ENCODE measurements at regions not wholly inside any gene's neighbourhood (a gene's known extent, or its start where the extent isn't known, plus 50 kb on each side); places are given as distances from the start of the nearest gene placed in this dataset.

GRCh38 chr4:181330654-181331201, 912.5 kb upstream of the TENM3 start:
- H2AFZ ChIP-seq (ENCODE audit: low read depth, low read length): no peak overlapping the region
- no peaks in the 10 kb centered on the region for H4K20me1 ChIP-seq (ENCODE audit: insufficient read depth, low read length)
- no peak overlapping the region for H3K27ac ChIP-seq (ENCODE audit: low read length)
- ATAC-seq (ENCODE audit: insufficient read depth, low read depth) (no peak), DNase-seq (no peak)
- H3K4me1 ChIP-seq (ENCODE audit: insufficient read depth, low read length): no peaks in the 10 kb centered on the region
- no peaks in the 10 kb centered on the region for H3K36me3 ChIP-seq (ENCODE audit: insufficient read depth, low read length)
- H3K79me2 ChIP-seq (ENCODE audit: insufficient read depth, low read length): no peaks in the 10 kb centered on the region
- no peaks in the 10 kb centered on the region for H3K9me3 ChIP-seq (ENCODE audit: insufficient read depth, low read length, severe bottlenecking)
- H3K4me2 ChIP-seq (ENCODE audit: insufficient read depth, low read length): no peak overlapping the region
- no peaks in the 10 kb centered on the region for H3K27me3 ChIP-seq (ENCODE audit: insufficient read depth, low read length, poor library complexity)
- H3K4me3 ChIP-seq (ENCODE audit: low read depth in 1 of 2, low read length in 2 of 2): no peak overlapping the region
- H3K9ac ChIP-seq (ENCODE audit: low read depth, low read length): no peak overlapping the region
- TF ChIP-seq EZH2 (IDR thresholded peaks at IDR 0.05; ENCODE audit: borderline replicate concordance, low read depth, low read length, severe bottlenecking): no peak
- TF ChIP-seq CTCF (IDR thresholded peaks at IDR 0.05; ENCODE audit: borderline replicate concordance, extremely low read depth, low read length, poor library complexity, severe bottlenecking): no peak

DNA sequence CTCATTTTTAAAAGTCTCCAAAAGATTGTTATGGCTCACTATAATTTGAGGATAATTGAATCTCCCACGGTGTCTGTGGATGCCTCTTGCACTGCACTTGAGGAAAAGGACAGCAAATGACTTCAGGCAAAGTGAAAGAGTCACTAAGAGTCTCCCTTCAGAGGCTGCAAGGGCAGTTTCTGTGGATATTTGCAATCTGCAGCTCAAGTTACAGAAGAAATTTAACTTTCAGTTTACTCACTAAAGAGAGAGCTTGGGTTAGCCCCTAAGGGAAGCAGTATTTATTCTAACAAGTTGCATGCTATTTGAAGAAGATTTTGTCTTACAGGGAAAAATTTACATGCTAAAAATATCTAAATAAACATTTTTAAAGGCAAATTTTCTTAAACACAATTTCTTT, 912.0 kb upstream of the TENM3 start:
- H3K27me3 ChIP-seq (ENCODE audit: insufficient read depth, low read length, poor library complexity): no peaks in the 10 kb centered on the region
- H2AFZ ChIP-seq (ENCODE audit: low read depth, low read length): no peak overlapping the region
- no peak overlapping the region for H3K27ac ChIP-seq (ENCODE audit: low read length)
- no peaks in the 10 kb centered on the region for H3K36me3 ChIP-seq (ENCODE audit: insufficient read depth, low read length)
- no peak overlapping the region for H3K4me3 ChIP-seq (ENCODE audit: low read depth in 1 of 2, low read length in 2 of 2)
- no peaks in the 10 kb centered on the region for H3K9me3 ChIP-seq (ENCODE audit: insufficient read depth, low read length, severe bottlenecking)
- no peak overlapping the region for H3K9ac ChIP-seq (ENCODE audit: low read depth, low read length)
- H4K20me1 ChIP-seq (ENCODE audit: insufficient read depth, low read length): no peaks in the 10 kb centered on the region
- ATAC-seq (ENCODE audit: insufficient read depth, low read depth) (no peak), DNase-seq (no peak)
- H3K4me2 ChIP-seq (ENCODE audit: insufficient read depth, low read length): no peak overlapping the region
- no peaks in the 10 kb centered on the region for H3K4me1 ChIP-seq (ENCODE audit: insufficient read depth, low read length)
- TF ChIP-seq EZH2 (IDR thresholded peaks at IDR 0.05; ENCODE audit: borderline replicate concordance, low read depth, low read length, severe bottlenecking) (no peak), CTCF (IDR thresholded peaks at IDR 0.05; ENCODE audit: borderline replicate concordance, extremely low read depth, low read length, poor library complexity, severe bottlenecking) (no peak)
- H3K79me2 ChIP-seq (ENCODE audit: insufficient read depth, low read length): no peaks in the 10 kb centered on the region

DNA sequence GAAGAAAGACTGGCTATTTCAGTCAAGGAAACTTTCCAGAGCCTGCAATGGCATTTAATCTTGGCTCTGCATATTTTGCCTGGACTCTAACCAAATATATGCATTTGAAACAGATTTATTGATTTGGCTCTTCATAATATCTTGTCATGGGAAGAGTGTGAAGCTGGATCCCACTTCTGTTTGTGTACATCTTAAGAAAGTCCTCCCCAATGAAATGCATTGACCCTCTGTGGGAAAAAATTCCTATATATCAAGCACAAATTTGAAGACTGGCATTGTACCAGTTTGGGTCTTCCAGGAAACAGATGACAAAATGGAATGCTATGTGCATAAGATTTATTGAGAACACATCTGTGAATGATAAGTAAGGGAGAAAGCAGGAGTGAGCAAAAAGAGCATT, 897.3 kb upstream of the TENM3 start:
- Histone ChIP-seq H3K9ac (ENCODE audit: low read depth, low read length) (no peak overlapping the region), H2AFZ (ENCODE audit: low read depth, low read length) (no peak overlapping the region), H3K79me2 (ENCODE audit: insufficient read depth, low read length) (no peaks in the 10 kb centered on the region), H3K36me3 (ENCODE audit: insufficient read depth, low read length) (no peaks in the 10 kb centered on the region), H3K4me3 (ENCODE audit: low read depth in 1 of 2, low read length in 2 of 2) (no peak overlapping the region), H4K20me1 (ENCODE audit: insufficient read depth, low read length) (no peaks in the 10 kb centered on the region), H3K4me1 (ENCODE audit: insufficient read depth, low read length) (no peaks in the 10 kb centered on the region), H3K9me3 (ENCODE audit: insufficient read depth, low read length, severe bottlenecking) (no peaks in the 10 kb centered on the region), H3K27ac (ENCODE audit: low read length) (no peak overlapping the region), H3K4me2 (ENCODE audit: insufficient read depth, low read length) (no peak overlapping the region), H3K27me3 (ENCODE audit: insufficient read depth, low read length, poor library complexity) (no peaks in the 10 kb centered on the region)
- DNase-seq (no peak), ATAC-seq (ENCODE audit: insufficient read depth, low read depth) (no peak)
- no peak for TF ChIP-seq CTCF (IDR thresholded peaks at IDR 0.05; ENCODE audit: borderline replicate concordance, extremely low read depth, low read length, poor library complexity, severe bottlenecking)
